PFSK-1 (cell line): ENCODE measurements at regions not wholly inside any gene's neighbourhood (a gene's known extent, or its start where the extent isn't known, plus 50 kb on each side); places are given as distances from the start of the nearest gene placed in this dataset.

Experiments
- FOXP2 ChIP-seq: optimal IDR thresholded peaks from 2 replicates; pipeline ENCODE3; 2011; ENCODE audit warnings: borderline replicate concordance, control low read depth, inconsistent platforms; ENCODE audit not compliant: insufficient read depth; ENCODE audit errors: extremely low read length, extremely low read depth
- POLR2AphosphoS5 ChIP-seq: IDR thresholded peaks from 2 replicates; pipeline ENCODE4 v1.6.1; 2012; ENCODE audit warnings: low read depth, mild to moderate bottlenecking, control low read depth, low read length, moderate library complexity
- SIN3A ChIP-seq: IDR thresholded peaks from 2 replicates; pipeline ENCODE4 v1.6.1; 2012; ENCODE audit warnings: mild to moderate bottlenecking, low read length, moderate library complexity, borderline replicate concordance; ENCODE audit not compliant: insufficient read depth
- TAF1 ChIP-seq: IDR thresholded peaks from 2 replicates; pipeline ENCODE4 v1.6.1; 2012; ENCODE audit warnings: low read length, control low read depth, borderline replicate concordance; ENCODE audit not compliant: insufficient read depth
- TF ChIP-seq, protein P1 (sequence below), 2 experiments: IDR thresholded peaks; 2 replicates each; pipeline versions ENCODE4 v1.6.1 to v1.8.0; 2011 to 2012; ENCODE audit warnings: low read depth in 2 of 2, low read length in 2 of 2, control low read depth in 1 of 2, inconsistent platforms in 1 of 2, mild to moderate bottlenecking in 1 of 2, moderate library complexity in 1 of 2; ENCODE audit not compliant: insufficient read depth in 1 of 2

- TF ChIP-seq, protein P1, sequence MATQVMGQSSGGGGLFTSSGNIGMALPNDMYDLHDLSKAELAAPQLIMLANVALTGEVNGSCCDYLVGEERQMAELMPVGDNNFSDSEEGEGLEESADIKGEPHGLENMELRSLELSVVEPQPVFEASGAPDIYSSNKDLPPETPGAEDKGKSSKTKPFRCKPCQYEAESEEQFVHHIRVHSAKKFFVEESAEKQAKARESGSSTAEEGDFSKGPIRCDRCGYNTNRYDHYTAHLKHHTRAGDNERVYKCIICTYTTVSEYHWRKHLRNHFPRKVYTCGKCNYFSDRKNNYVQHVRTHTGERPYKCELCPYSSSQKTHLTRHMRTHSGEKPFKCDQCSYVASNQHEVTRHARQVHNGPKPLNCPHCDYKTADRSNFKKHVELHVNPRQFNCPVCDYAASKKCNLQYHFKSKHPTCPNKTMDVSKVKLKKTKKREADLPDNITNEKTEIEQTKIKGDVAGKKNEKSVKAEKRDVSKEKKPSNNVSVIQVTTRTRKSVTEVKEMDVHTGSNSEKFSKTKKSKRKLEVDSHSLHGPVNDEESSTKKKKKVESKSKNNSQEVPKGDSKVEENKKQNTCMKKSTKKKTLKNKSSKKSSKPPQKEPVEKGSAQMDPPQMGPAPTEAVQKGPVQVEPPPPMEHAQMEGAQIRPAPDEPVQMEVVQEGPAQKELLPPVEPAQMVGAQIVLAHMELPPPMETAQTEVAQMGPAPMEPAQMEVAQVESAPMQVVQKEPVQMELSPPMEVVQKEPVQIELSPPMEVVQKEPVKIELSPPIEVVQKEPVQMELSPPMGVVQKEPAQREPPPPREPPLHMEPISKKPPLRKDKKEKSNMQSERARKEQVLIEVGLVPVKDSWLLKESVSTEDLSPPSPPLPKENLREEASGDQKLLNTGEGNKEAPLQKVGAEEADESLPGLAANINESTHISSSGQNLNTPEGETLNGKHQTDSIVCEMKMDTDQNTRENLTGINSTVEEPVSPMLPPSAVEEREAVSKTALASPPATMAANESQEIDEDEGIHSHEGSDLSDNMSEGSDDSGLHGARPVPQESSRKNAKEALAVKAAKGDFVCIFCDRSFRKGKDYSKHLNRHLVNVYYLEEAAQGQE (IDR thresholded peaks at IDR 0.05; ENCODE audit: insufficient read depth in 1 of 2, low read depth in 2 of 2, low read length in 2 of 2), result no peak
- TF ChIP-seq POLR2AphosphoS5, result no peak
- no peak for TF ChIP-seq TAF1
- TF ChIP-seq SIN3A, result no peak
- no peak for TF ChIP-seq FOXP2
Measured at GRCh38 chr11:39102236-39102635, 2357.2 kb downstream of the LRRC4C start.

DNA sequence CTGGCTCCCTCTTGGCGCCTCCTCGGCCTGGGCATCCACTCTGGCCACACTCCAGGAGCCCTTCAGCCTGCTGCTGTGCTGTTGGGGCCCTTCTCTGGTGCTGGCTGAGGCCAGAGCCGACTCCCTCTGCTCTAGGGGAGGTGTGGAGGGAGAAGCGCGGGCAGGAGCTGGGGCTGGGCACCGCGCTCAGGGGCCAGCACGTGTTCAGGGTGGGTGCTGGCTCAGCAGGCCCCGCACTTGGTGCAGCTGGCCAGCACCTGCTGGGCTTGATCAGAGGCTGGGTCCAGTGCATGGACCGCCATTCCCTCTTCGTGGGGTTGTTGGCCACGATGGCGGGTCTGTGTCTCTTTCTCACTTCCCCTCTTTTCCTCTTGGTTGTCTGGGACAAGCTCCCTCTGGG, 2381.0 kb downstream of the LRRC4C start:
- TF ChIP-seq, protein P1 (IDR thresholded peaks at IDR 0.05; ENCODE audit: insufficient read depth in 1 of 2, low read depth in 2 of 2, low read length in 2 of 2), result no peak
- no peak for TF ChIP-seq FOXP2
- TF ChIP-seq POLR2AphosphoS5, result no peak

GRCh38 chr11:39037611-39038010, 2421.8 kb downstream of the LRRC4C start:
- TF ChIP-seq, protein P1 (IDR thresholded peaks at IDR 0.05; ENCODE audit: insufficient read depth in 1 of 2, low read depth in 2 of 2, low read length in 2 of 2), result no peak
- TF ChIP-seq POLR2AphosphoS5, result no peak
- TF ChIP-seq FOXP2, result no peak
- no peak for TF ChIP-seq TAF1
- no peak for TF ChIP-seq SIN3A

- TF ChIP-seq TAF1 (no peak), FOXP2 (no peak), POLR2AphosphoS5 (no peak), SIN3A (no peak)
Measured at GRCh38 chr11:39036021-39036420, 2423.4 kb downstream of the LRRC4C start.

DNA sequence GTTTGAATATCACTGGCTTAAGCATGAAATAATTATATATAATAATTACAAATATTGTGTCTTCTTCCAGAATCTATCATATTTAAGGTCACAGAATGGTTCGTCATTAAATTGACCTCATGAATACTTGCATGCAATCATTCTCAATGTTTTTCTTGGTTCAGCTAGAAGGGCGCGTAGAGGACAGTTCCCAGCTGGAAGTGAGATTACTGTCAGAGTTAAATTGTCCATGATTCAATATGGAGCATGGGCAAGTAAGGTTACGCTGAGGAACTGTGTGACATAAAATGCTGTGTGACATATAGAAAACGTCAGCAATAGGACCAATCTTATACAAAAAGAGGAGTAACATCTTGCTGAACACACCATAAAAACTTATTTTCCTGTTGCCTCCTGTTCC, 2423.5 kb upstream of the RAG2 start:
- TF ChIP-seq FOXP2, result no peak
- TF ChIP-seq POLR2AphosphoS5, result no peak
- TF ChIP-seq TAF1, result no peak
- no peak for TF ChIP-seq SIN3A
- TF ChIP-seq, protein P1 (IDR thresholded peaks at IDR 0.05; ENCODE audit: insufficient read depth in 1 of 2, low read depth in 2 of 2, low read length in 2 of 2), result no peak
